NCI-H82 treated with DMSO at 0.1 percent for 48 hours (cell line): ENCODE measurements at regions not wholly inside any gene's neighbourhood (a gene's known extent, or its start where the extent isn't known, plus 50 kb on each side); places are given as distances from the start of the nearest gene placed in this dataset.

Source experiments
- DNase-seq: peaks from one replicate; lab custom pipeline; 2025; ENCODE audit not compliant: unreplicated experiment; lab: John Stamatoyannopoulos, UW

DNA sequence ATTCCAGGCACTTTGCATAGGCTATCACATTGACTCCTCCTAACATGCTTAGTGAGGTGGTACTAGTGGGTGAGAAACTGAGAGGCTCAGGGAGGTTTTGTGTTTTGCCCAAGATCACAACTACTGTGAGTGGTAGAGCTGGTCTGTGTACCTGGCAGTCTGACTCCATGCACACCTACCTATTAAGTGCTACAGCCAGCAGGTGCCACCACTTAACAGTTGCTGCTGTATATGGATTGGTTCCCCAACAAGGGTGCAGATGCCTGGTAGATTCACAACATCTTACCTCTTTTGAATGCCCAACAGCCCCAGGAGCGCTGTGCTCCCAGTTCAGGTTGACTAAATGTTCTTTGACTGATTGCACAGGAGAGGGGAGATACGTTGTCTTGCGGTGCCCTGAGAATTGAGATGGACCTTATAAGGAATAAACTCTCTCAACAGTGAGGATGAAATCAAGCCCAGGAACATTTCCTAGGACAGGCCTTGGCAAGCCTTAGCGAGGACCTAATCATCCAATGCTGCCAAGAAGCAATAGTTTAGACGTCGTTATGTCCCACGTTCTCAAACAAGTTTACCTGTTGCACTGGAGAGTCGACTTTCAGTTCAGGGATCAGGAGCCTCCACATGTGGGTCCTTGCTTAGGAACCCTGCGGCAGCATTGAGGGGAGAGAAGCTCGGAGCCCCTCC is 78.9 kb upstream of the F3 start:
- no peak for DNase-seq

DNA sequence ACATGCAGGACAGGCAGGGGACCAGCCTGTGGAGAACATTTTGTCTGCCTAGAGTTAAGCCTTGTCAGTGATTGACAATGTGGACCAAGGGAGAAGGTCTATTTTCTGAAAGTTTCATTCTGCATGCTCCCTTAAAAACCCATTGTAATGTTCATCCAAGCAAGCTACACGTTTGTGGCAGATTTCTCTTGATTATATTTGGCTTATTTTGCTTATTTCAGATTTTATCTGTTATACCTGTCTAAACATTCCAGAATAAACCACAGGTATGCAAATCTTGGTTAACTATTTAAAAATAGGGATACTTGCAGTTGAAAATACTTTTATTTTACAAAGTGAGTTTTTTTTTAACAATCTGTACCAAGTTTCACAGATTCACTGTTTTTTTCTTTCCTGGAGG is 78.2 kb upstream of the F3 start:
- DNase-seq = no peak

DNA sequence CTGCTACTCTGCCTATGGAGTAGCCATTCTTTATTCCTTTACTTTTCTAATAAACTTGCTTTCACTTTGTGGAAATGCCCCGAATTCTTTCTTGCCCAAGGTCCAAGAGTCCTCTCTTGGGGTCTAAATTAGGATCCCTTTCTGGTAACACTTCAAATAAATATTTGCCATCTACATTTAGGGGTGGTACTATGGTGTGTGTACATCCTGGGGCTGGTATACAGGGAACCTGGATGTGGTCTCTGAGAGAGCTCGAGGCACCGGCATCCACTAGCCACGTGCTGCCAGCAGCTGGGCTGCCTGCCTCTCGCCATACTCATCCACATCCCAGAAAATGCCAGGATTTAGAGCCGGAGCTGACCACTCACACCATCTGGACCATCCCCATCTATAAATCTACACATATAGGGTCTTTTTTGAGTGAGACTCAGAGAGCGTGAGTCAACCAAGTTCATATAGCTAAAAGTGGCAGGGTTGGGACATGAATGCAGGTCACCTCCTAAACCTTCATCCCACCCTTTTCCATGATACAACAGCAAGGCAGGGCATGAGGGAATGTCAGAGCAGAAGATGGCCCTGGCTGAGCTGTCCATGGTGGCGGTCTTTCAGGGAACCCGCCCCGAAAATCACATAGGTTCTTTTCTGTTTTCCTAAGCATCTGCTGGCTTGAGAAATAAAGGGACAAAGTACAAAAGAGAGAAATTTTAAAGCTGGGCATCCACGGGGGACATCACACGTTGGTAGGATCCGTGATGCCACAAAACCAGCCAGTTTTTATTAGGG is 76.6 kb upstream of the F3 start:
- DNase-seq = no peak

DNA sequence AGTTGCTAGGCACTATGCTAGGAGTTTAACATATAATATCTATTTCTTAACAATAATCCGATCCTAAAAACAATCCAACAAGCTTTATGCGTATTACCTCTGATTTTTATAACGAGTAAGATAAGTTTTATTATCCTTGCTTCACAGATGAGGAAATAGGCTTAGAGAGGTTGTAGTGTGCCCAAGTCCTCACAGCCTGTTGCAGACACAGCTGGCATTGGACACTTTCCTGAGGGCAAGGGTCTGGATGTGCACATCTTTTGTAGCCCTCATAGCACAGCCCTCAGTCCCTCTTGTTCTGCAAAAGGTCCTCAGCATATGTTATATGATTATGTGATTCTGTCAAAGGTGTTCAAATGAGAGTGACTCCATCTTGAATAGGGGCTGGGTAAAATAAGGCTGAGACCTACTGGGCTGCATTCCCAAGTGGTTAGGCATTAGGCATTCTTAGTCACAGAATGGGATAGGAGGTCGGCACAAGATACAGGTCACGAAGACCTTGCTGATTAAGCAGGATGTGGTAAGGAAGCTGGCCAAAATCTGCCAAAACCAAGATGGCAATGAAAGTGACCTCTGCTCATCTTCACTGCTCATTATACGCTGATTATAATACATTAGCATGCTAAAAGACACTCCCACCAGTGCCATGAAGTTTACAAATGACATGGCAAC is 75.7 kb upstream of the F3 start:
- DNase-seq = no peak

DNA sequence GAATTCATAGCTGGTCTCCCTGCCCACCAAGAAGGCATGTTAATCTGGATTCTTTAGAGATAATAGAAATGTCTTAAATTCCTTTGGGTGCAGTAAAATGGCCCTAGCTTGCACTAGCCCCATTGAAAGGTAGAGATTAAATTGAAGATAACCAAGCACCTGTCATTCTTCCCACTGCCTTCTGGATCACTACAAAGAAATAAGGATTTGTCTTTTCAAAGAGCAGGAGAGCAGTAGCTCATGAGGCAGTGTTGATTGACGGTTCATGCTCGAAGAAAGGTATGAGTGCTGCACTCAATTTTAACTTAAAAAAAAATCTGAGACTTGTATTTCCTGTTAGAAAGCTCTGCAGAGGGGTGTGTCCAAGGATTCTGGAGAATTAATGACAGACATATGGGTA is 74.9 kb upstream of the F3 start:
- DNase-seq = no peak

DNA sequence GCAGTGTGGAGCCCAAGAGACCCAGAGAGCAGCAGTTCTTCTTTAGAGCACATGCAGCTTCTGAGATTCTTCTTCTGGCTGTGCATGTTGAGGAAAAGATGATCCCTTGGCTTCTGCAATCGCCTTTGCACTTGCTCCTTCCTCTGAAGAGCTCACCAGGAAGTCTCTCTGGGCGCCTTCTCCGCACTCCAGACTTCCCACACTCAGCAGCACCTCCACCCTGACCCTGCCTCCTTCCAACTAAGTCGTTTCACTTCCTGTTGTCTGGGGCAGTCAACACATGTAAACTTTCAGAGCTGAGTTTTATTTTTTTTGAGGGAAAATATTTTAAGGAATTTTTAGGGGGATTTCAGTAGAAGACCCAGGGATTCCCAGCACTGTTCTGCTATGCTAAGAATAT is 73.4 kb upstream of the F3 start:
- no peak for DNase-seq

DNA sequence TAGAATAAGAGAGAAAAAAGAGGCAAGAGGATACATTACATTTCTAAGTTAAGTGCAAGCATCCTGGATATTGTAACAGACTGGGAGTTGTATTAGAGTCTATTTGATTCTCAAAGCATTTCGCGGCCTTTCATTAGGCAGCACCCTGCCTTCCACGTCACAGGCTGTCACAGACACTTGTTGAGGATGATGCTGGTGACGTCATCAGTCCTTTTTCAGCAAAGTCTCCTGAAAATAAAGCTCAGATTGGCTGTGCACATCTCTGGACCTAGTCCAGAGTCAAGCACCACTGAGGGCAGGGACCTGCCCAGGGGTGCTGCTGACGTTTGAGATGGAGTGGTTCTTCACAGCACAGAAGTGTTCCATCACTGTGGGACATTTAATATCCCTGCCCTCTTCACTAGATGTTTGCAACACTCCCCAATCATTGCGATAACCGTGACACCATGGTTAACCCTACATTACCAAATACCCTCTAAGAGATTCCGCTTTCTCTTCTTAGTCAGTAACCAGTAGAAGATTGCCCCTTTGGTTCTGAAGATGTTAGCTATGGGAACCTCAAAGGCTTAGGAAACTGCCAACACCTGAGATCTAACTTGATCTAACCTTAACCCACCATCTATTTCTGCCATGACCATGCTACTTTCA is 72.7 kb upstream of the F3 start:
- no peak for DNase-seq

DNA sequence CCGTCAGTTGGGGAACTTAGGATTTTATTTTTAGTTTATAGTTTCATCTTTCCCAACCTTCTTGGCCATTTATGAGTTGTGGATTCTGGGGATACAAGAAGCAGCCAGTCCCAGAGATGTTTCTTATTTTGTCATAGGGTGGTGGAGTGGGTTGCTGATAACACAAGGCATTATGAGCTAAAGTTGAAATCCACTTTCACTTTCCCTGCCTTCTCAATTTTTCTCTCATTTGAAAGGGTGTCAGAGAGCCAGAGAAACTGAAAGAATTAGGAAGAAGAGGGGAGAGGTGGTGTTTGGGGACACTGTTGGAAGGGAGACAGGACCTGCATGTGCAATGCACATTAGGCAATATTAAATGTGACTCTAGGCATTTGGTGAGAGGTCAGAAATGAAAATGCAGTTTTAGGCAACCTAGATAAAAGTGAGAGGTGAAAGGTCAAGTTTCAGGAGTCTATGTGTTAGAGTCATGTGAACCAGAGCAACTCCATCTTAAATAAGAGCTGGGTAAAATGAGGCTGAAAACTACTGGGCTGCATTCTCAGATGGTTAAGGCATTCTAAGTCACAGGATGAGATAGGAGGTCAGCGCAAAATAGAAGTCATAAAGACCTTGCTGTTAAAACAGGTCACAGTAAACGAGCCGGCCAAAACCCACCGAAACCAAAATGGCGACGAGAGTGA is 71.1 kb upstream of the F3 start:
- DNase-seq = no peak

DNA sequence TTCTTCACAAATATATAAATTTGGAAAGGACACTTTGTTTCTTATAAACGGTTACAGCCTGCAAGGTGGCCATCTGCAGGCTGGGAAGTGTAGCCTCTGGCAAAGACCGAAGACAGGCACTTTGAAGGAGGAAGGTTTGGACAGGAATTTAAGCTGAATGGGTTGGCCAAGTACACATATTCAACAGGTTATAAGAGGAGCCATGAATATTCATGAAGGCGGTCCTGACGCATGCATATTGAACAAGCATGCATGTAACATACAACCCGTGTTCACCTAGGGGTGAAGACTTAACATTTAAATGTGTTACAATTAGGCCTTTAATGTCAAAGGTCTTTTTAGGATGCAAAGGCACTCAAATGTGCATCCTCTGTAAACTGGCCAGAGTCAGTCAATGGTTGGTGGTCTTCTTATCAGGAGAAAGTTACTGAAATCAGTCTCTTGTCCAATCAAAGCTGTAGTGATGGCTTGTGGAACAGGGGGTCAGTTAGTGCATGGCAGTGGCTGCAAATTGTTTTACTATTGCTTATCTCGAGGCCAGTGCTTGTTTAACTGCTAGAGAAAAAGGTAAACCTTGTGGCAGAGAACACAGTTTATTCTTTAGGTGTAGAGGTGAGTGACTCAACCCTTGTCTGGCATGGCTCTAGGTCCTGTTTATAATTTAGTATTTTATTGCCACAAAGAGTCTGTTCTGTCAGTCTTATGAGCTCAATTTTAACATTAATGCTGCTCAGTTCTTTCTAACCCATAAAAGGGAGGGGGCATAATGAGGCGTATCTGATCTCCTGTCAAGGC is 70.3 kb upstream of the F3 start:
- no peak for DNase-seq

DNA sequence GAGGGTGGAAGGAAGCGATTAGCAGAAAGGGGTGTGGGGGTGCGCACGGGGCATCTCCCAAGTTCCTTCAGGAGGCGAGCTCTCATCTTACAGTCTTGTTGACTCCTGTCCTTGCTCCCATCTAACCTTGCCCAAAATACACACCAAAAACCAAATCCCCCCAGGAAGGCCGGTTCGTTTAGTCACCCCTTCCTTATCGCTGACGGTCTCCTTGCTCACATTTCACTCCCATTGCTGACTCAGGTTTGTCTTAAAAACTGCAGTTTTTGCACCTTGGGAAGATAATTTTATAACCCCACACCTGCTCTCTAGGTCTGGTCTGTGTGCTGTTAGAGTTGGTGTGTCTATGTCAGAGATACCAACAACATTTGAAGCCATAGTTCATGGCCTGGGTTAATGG is 68.1 kb upstream of the F3 start:
- DNase-seq = no peak

DNA sequence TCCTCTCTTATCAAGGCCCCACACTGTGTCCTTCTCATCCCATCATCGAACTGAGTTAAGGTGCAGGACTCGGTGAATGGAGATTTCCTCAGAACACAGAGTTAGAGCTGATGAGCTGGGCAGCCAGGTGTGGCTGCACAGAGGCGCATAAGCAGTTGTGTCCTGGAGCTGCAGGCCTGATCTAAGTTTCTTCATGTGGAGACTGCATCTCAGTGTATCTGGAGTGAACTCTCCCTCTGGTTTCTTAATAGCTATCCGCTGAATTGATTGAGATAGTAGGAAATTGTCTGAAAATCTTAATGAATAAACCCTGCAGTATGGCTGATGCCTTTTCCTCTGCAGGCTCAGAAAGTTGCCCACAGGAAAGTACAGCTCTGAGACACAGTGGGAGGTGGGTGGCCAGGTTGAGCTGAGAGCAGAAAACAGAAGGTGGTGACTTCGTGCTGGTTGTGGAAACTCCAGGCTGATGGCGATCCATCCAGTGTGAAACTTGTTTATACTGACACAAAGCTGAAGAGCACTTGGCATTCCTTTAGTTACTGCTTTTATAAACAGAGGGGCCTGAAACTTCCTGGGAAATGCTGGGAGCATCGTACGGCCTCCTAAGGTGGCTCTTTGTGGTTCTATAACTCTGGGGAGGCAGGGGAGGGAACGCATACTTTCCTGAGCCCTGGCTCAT is 67.4 kb upstream of the F3 start:
- no peak for DNase-seq

DNA sequence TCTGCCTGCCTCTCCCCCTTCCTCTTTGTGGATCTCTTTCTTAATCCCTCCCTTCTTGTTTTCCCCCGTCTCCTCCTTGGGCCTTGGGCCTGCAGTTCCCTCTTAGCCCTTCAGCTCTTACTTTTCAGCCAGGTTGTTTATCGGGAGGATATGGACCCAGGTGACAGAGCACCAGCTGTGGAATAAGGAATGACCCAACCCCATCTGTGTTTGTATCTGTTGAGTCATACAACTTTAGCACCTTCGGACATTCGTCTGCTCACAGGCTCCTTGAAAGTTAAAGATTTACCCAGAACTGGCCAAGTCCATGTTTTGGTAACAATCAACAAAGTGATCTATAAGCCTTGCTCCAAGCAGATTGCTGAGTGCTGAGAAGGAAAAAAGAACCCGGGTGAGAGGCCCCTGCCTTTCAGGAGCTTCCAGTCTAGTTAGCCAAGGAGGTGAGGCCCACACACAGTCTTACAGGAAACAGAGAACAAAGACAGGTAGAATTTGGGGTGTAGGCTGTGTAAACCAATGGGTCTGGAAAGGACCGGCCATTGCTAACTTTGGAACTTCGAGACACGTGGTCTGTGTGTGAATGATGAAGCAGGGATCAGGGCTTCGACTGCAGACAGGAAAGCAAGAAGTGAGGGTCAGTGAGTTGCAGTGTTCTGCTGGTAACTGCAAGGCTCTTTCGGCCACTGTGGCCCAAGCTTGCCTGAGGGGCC is 66.7 kb upstream of the F3 start:
- DNase-seq = no peak

DNA sequence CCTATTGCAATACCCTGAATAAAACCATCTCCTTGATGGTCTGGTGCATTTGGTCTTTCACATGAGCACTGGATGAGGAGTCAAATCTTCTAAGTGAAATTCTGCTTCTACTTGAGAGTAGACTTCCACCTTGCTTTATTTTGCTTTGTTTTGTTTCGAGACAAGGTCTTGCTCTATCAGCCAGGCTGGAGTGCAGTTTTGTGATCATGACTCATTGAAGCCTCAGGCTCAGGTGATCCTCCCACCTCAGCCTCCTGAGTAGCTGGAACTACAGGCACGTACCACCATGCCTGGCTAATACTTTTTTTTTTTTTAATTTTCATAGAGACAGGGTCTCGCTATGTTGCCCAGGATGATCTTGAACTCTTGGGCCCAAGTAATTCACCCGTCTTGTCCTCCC is 65.8 kb upstream of the F3 start:
- no peak for DNase-seq

DNA sequence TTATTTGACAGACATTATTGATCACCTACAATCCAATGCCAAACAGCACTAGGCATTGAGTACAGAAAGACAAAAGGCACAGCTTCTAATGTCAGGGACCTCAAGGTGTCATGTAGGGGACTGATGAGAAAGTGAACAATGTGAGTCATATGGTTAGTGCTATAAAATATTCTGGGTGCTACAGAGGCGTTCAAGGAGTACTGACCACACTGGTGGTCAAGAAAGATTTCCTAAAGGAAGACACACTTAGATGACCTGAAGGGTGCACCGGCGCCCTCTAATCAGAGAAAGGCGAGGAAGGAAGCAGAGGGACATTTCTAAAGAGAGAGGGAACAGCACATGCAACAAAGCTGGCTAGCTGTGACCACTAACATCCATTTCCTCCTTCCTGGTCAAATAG is 64.9 kb upstream of the F3 start:
- no peak for DNase-seq

DNA sequence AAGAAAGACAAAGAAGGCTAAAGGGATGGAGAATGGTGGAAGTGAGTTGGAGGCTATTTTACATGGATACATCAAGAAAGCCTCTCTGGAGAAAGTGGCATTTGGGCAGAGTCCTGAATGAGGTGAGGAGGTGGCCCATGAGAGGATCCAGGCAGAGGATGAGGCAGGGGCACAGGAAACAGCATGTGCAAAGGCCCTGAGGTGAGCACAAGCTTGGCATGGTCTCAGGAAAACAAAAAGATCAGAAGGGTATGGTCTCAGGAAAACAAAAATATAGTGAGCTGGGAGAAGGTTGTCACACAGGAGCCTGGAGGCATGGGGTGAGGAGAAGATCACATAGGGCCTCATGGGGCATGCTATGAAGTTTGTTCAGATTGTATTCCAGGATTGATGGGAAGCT is 62.1 kb upstream of the F3 start:
- DNase-seq = no peak

DNA sequence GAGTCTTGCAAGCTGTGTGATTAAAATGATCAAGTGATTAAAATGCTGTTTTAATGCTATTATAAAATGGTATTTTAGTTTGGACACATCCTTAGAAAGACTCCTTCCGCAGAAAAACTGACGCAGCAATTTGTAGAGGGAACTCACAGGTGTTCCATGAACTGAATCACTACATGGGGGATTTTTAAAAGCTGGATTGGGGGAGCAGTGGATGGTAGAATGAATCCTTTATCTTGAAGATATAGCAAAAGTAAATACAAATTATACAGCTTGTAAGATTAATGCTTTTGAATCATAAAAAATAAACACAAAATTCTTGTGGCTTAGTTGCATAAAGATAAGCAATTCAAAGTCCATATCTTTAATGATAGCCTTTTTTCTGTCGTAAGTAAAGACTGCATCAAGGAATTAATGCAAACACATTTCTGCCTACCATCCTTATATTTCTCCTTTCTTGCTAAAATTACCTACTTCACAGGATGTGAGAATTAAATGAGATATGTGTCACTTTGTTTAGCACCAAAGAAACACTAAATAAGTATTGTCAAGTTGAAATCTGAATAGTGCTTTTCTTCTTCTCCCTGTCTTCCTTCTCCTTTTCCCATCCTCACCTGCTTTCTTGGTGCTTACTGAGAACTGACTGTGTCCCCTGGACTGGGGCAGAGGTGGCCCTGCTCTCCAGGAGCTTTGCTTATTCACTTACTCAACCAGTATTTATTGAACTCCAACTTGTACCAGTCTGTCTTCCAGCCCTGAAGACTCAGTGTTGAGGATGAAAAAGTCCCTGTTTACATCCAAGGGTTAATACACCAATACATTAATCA is 61.5 kb upstream of the F3 start:
- no peak for DNase-seq

DNA sequence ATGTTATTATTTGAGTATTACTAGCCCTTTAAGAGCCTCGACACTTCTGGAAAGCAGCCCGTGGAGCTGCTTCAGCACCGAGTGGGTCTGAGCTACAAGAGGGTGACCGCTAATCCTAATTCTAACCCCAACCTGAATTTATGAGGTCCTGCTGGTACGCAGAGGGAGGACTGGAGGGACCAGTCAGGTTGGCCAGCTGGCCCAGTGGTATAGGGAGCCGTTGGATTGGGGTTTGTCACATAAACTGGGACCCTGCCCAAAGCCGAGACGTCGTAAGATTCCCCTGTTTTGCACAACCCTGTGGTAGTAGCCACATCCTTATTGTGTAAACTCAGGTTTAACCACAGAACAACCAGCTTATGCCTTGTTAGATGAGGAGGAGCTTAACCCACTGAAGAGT is 60.8 kb upstream of the F3 start:
- DNase-seq = no peak

DNA sequence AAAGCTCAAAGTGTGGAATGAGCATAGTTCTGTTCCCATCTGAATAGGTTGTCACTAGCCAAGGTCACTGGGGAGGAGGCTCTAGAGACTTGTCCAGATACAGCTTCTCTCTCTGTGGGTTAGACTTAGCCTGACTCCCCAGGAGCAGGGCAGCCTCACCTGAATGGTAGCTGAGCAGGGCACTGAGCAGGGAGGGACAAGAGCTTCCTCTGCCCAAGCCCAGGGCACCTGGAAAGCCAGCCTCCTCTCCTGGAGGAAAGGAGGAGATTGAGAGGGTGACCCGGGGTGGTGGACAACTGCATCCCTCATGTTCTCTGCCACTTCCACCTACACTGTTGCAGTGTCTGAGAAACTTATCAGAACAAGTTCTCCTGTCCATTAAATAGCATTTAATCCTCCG is 59.0 kb upstream of the F3 start:
- no peak for DNase-seq
